HEK293 (cell line): ENCODE measurements at regions not wholly inside any gene's neighbourhood (a gene's known extent, or its start where the extent isn't known, plus 50 kb on each side); places are given as distances from the start of the nearest gene placed in this dataset.

ENCODE experiments used
- CTCF ChIP-seq: fragments of 450-650 bp; formaldehyde crosslinking; IDR thresholded peaks from 2 replicates; pipeline ENCODE4 v1.5.1; 2016; ENCODE audit warnings: missing biosample characterization, missing genetic modification characterization
- REST ChIP-seq: fragments of 450-650 bp; formaldehyde crosslinking; IDR thresholded peaks from 2 replicates; pipeline ENCODE4 v1.5.1; 2016; ENCODE audit warnings: missing biosample characterization, missing genetic modification characterization
- SP2 ChIP-seq: fragments of 450-650 bp; formaldehyde crosslinking; IDR thresholded peaks from 2 replicates; pipeline ENCODE4 v1.5.1; 2016; ENCODE audit warnings: missing biosample characterization, missing genetic modification characterization
- TCF7L2 ChIP-seq: IDR thresholded peaks from 2 replicates; pipeline ENCODE4 v1.6.1; 2011; ENCODE audit warnings: low read depth, mild to moderate bottlenecking, inconsistent platforms, low read length, moderate library complexity, borderline replicate concordance
- YY1 ChIP-seq: fragments of 450-650 bp; formaldehyde crosslinking; IDR thresholded peaks from 2 replicates; pipeline ENCODE4 v1.5.1; 2018; ENCODE audit warnings: missing biosample characterization, missing genetic modification characterization
- ZIC2 ChIP-seq: fragments of 450-650 bp; formaldehyde crosslinking; IDR thresholded peaks from 2 replicates; pipeline ENCODE4 v1.5.1; 2016; ENCODE audit warnings: missing biosample characterization, missing genetic modification characterization
- ZNF121 ChIP-seq: fragments of 450-650 bp; formaldehyde crosslinking; IDR thresholded peaks from 2 replicates; pipeline ENCODE4 v1.5.1; 2016; ENCODE audit warnings: missing biosample characterization, missing genetic modification characterization
- ZNF16 ChIP-seq: fragments of 450-650 bp; formaldehyde crosslinking; IDR thresholded peaks from 2 replicates; pipeline ENCODE4 v1.5.1; 2016; ENCODE audit warnings: low read depth, missing biosample characterization, missing genetic modification characterization
- ZNF391 ChIP-seq: fragments of 450-650 bp; formaldehyde crosslinking; IDR thresholded peaks from 2 replicates; pipeline ENCODE4 v1.5.1; 2016; ENCODE audit warnings: low read depth, missing biosample characterization, missing genetic modification characterization, borderline replicate concordance
- ZNF514 ChIP-seq: fragments of 450-650 bp; formaldehyde crosslinking; IDR thresholded peaks from 2 replicates; pipeline ENCODE4 v1.5.1; 2016; ENCODE audit warnings: missing biosample characterization, missing genetic modification characterization
- ZNF747 ChIP-seq: fragments of 450-650 bp; formaldehyde crosslinking; IDR thresholded peaks from 2 replicates; pipeline ENCODE4 v1.5.1; 2016; ENCODE audit warnings: missing biosample characterization, missing genetic modification characterization
- TF ChIP-seq, protein P1 (sequence below): fragments of 450-650 bp; formaldehyde crosslinking; IDR thresholded peaks from 2 replicates; pipeline ENCODE4 v1.5.1; 2016; ENCODE audit warnings: missing biosample characterization, missing genetic modification characterization

DNA sequence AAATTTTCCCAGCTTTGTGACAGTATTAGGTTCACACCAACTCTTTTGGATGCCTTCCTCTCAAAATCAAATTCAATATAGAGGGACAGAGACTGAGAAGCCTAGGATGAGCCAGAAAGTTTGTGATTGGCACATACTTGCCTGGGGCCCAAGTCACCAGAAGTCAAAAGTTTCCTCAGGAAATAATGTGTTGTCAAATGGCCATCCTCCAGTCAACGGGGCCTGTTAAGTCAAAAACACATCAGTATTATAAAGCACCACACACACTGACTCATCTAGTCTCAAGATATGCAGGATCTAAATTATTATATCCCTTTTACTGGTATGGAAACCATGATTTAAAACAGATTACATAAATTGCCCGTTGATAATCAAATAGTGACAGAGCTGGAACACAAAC lies 158.1 kb downstream of the AHR start:
- TF ChIP-seq CTCF (tag by site-specific recombination): no peak
- no peak for TF ChIP-seq YY1 (tag by site-specific recombination)
- no peak for TF ChIP-seq ZNF747 (tag by site-specific recombination)
- no peak for TF ChIP-seq TCF7L2
- no peak for TF ChIP-seq ZNF391 (tag by site-specific recombination)
- TF ChIP-seq, protein P1, sequence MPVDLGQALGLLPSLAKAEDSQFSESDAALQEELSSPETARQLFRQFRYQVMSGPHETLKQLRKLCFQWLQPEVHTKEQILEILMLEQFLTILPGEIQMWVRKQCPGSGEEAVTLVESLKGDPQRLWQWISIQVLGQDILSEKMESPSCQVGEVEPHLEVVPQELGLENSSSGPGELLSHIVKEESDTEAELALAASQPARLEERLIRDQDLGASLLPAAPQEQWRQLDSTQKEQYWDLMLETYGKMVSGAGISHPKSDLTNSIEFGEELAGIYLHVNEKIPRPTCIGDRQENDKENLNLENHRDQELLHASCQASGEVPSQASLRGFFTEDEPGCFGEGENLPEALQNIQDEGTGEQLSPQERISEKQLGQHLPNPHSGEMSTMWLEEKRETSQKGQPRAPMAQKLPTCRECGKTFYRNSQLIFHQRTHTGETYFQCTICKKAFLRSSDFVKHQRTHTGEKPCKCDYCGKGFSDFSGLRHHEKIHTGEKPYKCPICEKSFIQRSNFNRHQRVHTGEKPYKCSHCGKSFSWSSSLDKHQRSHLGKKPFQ (tag by site-specific recombination): no peak
- no peak for TF ChIP-seq ZNF514
- TF ChIP-seq REST (tag by site-specific recombination): no peak
- TF ChIP-seq SP2 (tag by site-specific recombination): no peak
- no peak for TF ChIP-seq ZNF16 (tag by site-specific recombination)
- no peak for TF ChIP-seq ZNF121 (tag by site-specific recombination)
- TF ChIP-seq ZIC2 (tag by site-specific recombination): no peak
